GM18517 (cell line): ENCODE measurements at regions not wholly inside any gene's neighbourhood (a gene's known extent, or its start where the extent isn't known, plus 50 kb on each side); places are given as distances from the start of the nearest gene placed in this dataset.

Source experiments
- ATAC-seq: cut with Tn5 transposase; IDR thresholded peaks from one replicate; pipeline ENCODE4 v1.9.1; 2021; ENCODE audit warnings: mild to moderate bottlenecking, moderate library complexity; ENCODE audit not compliant: unreplicated experiment

DNA sequence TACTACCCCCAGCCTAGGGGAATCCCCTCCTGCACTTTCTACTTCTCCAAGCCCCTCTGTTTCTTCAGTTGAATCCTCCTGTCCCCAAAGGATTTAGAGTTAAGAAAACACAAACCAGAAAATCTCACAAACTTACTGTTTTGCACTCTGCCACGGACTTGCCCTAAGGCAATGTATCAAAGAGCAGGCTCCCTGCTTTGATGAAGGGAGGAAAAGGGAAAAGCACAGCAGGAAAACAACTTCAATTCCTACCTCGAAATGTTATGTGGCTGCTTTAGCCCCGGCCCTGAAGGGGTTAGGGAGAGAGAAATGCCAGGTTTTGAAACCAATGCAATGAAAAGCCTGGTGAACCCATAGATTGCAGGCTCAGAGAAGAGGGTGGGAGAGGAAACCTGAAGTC is 254.7 kb downstream of the MAN2A1 start:
- ATAC-seq, result no peak

DNA sequence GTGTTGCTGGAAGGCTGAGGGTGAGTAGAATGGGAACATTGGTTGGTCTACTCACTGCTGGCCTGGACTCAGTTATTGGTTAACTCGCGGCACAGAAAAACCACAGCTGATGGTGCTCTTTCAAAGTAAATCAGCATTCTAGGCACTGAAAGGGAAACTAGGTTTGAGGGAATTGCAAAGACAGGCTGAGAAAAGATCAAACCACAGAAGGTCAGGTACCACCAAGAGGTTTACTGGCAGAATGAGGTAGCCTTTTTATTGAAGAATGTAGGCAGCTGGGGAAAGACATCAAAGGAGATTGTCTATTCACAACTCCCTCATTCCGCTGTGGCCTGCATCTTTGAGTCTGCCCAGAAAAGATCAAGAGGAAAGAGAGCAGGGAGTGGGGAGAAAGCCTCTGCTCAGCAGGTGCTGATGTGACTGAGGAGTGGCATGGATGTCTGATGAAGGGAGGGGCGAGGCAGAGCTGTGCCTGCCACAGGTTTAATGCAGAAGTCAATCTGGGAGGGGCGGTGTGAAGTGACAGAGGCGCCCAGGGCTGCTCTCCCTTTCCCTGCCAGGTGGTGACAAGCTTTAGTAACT is 255.5 kb downstream of the MAN2A1 start:
- ATAC-seq, result no peak

DNA sequence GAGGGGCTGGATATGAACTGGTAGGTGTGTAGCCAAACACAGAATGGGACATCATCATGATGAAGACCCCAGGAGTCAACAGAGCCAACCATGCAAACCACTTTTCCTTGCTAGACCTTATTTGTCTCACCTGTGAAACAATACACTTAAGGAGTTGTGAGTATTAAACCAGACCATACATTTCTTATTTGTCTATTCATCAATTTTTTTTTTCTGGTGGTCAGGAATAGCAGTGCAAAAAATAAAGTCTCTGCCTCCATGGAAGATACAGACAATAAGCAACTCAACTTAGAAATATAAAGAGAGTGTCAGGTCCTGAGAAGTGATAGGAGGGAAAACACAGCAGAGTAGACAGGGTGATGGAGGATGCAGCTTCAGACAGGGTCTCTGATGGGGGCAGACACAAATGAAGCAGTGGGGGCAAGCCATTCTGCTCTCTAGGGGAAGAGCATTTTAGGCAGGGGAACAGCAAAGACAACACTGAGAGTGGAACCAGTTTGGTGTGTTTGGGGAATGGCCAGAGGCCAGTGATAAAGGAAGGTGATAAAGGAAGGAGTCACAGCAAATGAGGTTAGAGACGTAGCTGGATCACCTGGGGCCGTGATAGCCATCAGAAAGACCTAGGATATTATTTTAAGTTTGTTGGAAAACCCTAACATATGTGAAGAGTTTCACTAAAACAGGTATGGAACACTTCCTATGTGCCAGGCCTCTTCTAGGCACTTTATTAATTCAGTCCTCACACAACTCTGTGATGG is 256.2 kb downstream of the MAN2A1 start:
- ATAC-seq, result no peak

DNA sequence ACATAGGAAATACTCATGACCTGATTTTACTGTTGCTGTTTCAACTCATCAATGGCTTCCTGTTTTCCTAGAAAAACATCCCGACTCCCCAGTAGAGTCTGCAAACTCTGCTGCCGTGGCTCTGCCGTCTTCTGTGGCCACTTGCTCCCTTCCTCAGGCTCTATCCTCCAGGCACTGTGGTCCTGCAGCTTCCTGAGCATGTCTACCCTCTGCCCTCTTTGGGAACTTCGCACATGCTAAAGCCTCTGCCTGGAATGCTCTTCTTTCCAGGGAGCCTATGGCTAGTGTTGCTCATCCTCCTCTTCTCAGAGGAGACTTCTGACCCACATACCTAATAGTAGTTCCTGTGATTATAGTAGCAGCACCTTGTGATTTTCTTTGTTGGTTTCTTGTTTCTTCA is 256.9 kb downstream of the MAN2A1 start:
- no peak for ATAC-seq

DNA sequence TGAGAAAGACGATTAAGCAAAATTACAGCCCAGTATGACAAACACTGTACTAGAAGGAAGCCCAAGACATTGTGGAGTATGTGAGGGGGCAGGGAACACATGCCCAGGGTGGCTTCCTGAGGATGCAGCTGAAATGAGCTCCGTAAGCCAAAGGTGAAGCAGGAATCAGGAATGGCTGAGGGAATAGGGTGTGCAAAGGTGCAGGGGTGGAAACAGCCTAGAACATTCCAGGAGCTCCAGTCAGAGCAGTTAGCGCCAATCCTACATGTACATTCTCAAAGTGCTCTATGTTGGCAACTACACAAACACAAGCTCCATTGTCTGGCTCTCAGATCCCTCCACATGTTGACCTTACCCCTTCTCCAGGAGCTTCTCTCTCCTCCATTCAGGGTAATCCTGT is 257.9 kb downstream of the MAN2A1 start:
- no peak for ATAC-seq

DNA sequence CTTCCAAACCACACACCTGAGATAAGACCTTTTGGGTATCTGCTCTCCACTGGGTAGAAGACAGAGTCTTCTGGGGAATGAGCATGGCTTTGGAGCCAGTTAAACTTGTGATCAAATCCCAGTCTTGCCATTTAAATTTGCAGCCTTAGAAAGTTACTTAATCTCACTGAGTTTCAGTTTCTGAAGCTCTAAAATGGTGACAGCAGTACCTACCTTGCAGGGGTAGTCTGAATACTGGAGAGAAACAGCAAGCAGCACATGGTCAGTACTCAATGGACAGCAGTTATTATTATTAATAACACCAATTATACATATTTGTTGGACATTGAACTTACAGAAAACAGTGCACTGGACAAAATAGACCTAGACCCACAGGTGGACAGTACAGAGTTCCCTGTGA is 260.9 kb downstream of the MAN2A1 start:
- no peak for ATAC-seq

DNA sequence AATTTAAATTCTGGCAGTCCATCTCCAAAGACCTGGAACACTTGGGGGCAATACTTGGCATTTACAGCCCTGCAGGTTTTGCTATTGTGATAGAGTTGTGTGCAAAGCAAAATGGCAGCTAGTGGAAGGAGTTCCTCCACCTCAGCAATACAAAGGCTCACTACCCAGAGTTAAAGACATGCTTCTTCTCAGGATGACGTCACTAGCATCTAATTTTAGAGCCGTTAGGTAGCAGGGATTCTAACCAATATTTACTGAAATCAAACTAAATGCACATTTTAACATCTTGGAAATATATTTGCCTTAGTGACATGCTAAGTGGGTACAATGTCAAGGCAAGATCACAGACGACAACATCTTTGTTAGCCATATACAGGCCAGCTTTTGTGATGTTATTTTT is 261.6 kb downstream of the MAN2A1 start:
- ATAC-seq, result no peak

DNA sequence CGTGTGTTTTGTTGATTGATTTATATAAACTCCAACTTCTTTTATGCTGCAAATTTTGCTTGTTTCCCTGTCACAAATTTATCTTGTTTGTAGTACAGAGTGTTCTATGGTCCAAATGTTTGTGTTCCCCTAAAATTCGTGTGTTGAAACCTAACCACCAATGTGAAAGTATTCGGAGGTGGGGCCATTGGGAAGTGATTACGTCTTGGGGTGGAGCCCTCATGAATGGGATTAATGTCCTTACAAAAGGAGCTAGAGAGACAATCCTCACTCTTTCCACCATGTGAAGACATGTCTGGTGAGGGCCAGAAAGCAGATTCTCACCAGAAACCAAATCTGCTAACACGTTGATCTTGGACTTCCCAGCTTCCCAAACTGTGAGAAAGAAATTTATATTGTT is 262.0 kb downstream of the MAN2A1 start:
- no peak for ATAC-seq

DNA sequence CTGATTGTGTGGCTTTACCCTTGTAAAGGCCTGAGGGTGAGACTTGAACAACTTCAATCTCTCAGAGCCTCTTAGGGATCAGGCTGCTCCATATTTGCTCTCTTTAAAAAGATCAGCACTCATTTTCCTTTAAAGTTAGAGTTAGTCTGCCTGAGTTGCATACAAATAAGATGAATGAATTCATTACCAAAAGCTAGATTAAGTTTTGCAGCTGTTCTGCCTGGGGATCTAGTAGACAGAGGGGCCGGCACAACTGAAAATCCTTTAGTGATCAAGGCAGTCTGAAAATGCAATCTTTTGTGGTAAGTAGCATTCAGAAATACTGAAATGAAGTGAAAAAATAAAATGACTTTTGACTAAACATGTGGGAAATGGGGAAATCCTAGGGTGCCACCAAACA is 264.0 kb downstream of the MAN2A1 start:
- no peak for ATAC-seq

DNA sequence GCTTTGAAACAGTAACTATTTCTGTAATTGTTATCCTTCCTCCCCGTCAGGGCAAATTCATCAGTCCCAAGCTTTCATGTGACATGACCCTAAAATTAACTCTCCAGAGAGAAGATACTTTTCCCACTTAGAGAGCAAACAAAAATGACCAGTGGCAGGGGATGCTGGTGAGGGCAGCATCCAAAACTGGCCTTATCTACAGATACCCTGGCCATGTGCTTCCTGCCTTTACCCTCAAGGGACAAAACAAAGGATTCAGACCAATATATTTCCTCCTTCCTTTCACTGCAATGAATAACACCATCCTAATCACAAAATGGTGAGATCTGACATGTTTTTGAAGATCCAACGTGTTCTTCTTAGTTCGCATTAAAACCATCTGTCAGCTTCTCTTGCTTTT is 267.2 kb downstream of the MAN2A1 start:
- no peak for ATAC-seq

DNA sequence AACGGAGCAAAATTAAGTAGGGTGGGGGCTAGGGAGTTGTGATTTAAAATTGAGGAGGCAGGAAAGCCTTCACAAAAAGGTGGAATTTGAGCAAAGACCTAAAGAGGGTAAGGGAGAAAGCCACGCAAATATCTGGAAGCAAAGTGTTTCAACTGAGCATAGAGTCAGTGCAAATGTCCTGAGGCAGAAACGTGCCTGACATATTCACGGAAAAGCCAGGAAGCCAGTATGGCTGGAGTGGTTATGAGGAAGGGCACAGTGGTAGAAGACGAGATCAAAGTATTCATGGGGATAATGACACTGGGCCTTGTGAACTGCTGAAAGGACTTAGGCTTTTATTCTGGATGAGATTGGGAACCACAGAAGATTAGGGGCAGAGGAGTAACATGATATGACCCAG is 268.4 kb downstream of the MAN2A1 start:
- no peak for ATAC-seq

DNA sequence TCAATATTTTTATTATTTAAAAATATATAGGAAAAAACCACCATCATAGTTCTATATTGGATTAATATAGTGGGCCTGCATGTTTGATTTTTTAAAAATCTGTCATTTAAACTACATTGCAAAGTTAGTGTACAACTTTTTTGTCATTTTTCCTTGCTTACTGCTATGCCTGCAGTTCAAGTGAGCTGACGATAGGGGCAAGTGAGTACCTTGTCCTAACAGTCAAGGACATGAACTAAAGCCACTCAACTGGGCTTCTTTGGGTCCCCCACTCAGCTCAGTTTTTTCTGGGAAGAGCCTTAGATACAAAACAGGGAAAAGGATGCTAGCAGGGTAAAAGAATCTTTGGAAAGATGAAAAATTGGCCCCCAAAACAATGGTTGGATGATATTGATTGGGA is 269.9 kb downstream of the MAN2A1 start:
- no peak for ATAC-seq

DNA sequence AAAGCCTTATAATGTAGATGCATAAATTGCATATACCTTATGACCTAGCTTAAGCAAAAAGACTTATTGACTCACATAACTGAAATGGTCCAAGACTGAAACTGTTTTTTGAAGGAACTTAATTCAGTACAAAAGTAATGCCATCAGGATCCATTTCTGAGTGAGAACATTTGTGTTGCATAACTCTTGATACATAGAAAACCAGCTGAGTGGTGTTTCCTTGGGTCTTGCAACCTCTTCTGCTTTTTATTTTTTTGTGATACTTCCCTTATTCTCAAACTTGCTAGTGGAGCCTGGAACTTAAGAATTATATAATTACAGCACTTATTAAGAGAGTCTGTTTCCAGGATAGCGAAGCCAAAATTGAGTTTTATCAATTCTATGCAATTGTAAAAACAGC is 272.0 kb downstream of the MAN2A1 start:
- no peak for ATAC-seq

DNA sequence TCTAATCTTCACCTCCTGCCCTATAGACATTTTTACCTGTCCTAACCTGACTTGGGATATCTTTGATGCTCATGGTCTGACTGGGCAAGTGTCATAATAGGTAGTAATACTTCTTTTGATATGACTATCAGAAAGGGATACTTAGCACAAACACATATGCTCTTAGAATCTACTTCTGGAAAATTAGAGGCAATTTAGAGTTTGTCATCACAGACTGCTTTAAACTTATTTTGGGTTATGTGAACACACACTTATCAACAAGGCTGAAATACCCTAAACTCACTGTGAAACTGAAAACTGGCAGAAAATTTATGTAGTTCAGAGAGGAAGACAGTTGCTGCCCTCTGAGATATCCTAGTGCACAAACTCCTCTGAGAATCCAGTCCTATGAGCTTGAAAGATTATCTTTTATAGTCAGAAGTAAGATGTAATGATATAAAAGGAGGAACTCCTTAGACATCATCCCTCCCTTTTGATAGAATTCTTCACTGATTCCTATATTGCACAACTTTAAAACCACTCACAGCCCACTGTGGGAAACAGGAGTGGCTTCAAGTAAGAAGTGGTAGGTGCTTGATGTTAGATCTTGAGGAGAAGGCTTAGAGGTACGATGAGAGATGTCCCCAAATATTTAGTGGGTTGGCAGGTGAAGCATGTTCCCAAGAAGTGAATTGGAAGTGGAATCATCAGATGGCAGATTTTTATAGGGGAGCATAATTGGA is 273.3 kb downstream of the MAN2A1 start:
- ATAC-seq, result no peak

DNA sequence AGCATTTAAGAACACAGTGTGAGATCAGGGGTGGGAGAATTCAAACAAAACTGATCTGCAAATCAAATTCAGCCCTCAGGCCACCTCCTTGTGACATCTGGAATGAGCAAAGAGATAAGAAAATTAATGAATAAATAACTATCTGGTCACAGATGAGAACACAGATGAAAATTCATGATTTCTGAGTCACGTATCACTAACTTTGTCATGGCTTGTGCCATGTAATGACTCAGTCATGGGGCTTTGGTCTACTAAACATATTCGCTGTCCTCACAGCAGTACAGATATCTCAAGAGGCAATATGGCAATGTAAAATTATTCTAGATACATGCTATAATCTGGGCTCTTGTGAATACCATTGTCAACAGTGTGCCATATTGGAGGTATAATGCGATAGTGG is 274.4 kb downstream of the MAN2A1 start:
- no peak for ATAC-seq

DNA sequence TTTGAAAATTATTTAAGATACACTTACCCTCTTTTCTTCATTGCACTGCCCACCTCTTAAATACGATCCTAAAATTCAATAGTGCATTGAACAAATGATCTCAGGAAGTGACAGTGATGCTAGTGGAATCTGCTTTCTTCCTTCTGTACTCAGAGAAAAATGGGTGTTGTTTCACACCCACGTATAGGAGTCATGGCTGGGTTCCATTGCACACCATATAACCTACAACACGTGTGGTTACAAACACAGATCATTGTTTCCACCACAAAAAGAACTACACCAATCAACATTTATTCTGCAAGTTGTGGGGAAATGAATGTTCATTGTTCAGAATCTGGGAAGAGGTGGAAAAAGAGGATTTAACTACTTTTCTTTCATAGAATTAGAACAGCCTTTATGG is 275.9 kb downstream of the MAN2A1 start:
- no peak for ATAC-seq

DNA sequence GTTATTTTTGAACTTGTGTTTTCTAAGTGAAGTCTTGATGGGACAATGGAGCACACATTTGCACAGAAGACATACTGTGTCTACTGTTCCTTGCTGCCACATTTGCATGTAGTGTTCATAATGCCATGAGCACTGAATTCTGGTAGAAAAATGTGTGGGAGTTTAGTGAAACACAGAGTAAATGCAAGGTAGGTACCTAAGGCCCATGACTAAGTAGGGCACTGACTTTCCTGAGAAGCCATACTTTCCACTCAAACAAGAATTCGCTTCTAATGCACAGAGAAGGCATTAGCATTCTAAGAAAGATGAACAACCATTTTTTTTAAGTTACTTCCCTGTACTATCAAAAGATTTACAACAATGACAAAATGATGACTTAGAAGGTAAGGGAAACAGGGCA is 282.2 kb downstream of the MAN2A1 start:
- ATAC-seq, result no peak

DNA sequence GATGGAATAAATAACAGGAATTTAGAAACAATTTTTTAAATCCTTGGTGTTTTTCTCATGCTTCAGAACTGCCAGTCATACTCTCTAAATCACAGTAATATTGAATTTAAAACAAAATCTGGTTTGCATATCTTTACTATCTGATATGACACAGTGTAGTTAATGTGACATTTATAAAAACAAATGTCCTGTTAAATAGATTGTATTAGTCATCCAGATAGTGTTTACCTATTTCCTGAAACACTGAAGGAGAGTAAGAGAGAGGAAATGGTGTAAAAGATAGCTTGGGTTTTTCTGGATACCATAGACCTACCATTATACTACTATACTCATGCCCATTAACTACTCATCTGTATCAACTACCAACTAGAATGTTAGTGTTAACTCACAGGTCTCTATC is 292.3 kb downstream of the MAN2A1 start:
- no peak for ATAC-seq

DNA sequence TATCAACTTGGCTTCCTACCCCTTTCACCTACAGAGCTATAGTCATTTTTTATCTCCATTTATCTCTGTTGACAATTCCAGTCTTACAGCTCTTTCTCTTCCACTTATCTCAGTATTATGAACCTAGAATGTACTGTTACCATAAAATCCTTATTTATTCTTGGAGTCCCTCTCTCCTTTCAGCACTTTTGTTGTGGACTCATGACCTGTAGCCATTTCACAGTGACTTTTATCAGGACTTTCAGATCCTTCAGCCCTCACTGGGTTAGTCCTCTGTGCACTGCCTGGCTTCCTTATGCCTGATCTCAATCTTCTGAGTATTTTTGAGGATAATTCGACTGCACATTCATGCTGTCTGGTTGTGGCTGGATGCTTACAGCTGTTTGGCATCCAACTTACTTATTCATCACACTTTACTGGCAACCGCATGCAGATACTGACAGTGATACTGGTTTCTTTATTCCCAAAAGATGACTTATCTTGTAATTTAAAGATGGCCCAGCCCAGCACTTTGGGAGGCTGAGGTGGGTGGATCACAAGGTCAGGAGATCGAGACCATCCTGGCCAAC is 293.3 kb downstream of the MAN2A1 start:
- ATAC-seq, result no peak

DNA sequence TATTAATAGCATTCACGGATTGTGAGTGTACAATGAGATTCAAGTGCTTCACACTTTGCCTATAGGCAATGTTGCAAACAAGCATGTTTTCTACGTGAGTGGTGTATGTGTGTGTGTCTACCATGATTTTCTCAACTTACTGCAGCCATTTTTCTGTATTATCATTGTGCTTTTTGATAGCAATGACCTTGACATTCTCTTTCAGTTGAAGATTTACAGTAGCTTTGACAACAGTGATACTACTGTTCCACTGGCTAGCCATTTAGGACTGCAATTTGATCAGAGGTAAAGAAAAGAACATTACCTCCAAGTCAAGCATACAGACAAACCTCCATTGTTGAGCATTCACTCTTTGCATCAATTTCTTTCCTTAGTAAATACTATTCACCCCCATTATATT is 297.0 kb downstream of the MAN2A1 start:
- ATAC-seq, result no peak

DNA sequence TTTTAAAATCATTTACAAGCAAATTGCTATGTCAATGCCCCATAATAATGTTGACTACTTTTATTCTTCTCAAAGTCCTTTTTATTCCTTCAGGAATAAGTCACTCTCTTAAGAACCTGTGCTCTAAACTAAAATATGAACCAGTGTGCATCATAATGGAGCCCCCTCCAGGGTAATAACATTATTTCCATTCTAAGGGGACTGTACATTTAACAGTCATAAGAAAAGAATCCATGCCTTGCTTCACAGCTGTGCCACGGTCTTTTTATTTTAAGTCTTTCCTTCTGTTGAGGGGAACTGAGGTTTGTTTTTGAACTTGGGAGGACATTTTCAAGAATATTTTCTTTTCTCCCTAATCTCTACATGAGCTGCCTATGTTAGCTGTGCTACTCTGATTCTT is 297.6 kb downstream of the MAN2A1 start:
- no peak for ATAC-seq

DNA sequence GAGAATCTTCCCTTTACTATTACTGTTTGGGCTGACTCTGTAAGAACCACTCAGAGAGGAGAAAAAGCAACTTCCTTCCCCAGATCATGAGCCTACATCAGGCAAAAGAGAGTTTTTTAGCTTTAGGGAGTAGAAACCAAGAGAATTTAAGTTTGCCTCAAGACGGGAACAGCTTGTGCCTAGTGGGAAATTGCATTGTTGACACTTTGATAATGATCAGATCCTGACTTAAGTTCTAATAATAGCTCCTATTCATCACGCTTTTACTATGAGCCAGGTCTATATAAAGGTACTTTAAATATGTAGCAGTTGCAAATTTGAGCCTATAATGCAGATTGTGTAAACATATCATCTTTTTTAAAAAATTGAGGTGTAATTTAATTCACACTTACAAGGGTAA is 298.2 kb downstream of the MAN2A1 start:
- ATAC-seq, result no peak
